Sigmoid colon (tissue), 6 donors: ENCODE measurements at regions not wholly inside any gene's neighbourhood (a gene's known extent, or its start where the extent isn't known, plus 50 kb on each side); places are given as distances from the start of the nearest gene placed in this dataset.

ENCODE experiments used
- DNase-seq: peaks from one replicate; pipeline ENCODE4 v3.0.0-alpha.2; 2019
- H3K27ac ChIP-seq, 4 donors: fragments of 200-600 bp; sonication (generic); one replicate each; pipeline ENCODE4 v1.5.1; 2016 to 2019; ENCODE audit warnings: mild to moderate bottlenecking in 1 of 4
- H3K27me3 ChIP-seq, 3 donors: fragments of 200-600 bp; sonication (generic); one replicate each; pipeline ENCODE4 v1.5.1; 2019; ENCODE audit warnings: mild to moderate bottlenecking in 1 of 3
- H3K36me3 ChIP-seq, 4 donors: fragments of 200-600 bp; sonication (generic); one replicate each; pipeline ENCODE4 v1.5.1; 2016 to 2019
- H3K4me1 ChIP-seq, 4 donors: fragments of 200-600 bp; sonication (generic); one replicate each; pipeline ENCODE4 v1.5.1; 2017 to 2019
- H3K4me3 ChIP-seq, 4 donors: fragments of 200-600 bp; sonication (generic); one replicate each; pipeline ENCODE4 v1.5.1; 2017 to 2019; ENCODE audit warnings: mild to moderate bottlenecking in 2 of 4, moderate library complexity in 1 of 4
- H3K9me3 ChIP-seq, 4 donors: fragments of 200-600 bp in 3 of 4; sonication (generic) in 3 of 4; one replicate each; pipeline versions ENCODE4 v1.5.1 to v1.6.1; 2013 to 2019
- EP300 ChIP-seq, 4 donors: sonication (generic); formaldehyde crosslinking; IDR thresholded peaks; one replicate each; pipeline ENCODE4 v1.6.1; 2017; ENCODE audit warnings: antibody characterized with exemption in 4 of 4
- POLR2A ChIP-seq, 2 donors: fragments of 450-650 bp; IDR thresholded peaks; one replicate each; pipeline ENCODE4 v1.6.1; 2016; ENCODE audit warnings: antibody characterized with exemption in 2 of 2, mild to moderate bottlenecking in 2 of 2, moderate library complexity in 2 of 2
- POLR2AphosphoS5 ChIP-seq, 4 donors: sonication (generic); formaldehyde crosslinking; IDR thresholded peaks; one replicate each; pipeline ENCODE4 v1.6.1; 2017; ENCODE audit warnings: antibody characterized with exemption in 4 of 4
- WGBS, 2 donors: extraction: QIAGEN DNeasy Blood & Tissue Kit; methylation state at CpG; one replicate each; pipeline ENCODE4 v1.1.7; 2013; 5-methylcytosine and 5-hydroxymethylcytosine counted together
- intact Hi-C: fragments of 100-400 bp; cut with DNase I; formaldehyde crosslinking; loops from one replicate; pipeline ENCODE4 v1.15.1; 2023
- TF ChIP-seq, protein P1 (sequence below), 4 experiments: fragments of 450-650 bp in 3 of 4; fragments of 200-600 bp in 1 of 4; IDR thresholded peaks; one replicate each; pipeline ENCODE4 v1.5.1; 2016 to 2019; ENCODE audit warnings: antibody characterized with exemption in 4 of 4, mild to moderate bottlenecking in 3 of 4, moderate library complexity in 2 of 4
- donor health status: healthy with polysubstance abuse.
- donor health status: healthy.

- no peak overlapping the region for H3K4me3 ChIP-seq
- DNase-seq, result no peak
- no peaks in the 10 kb centered on the region for H3K27me3 ChIP-seq
- H3K27ac ChIP-seq, result no peak overlapping the region
- no peaks in the 10 kb centered on the region for H3K36me3 ChIP-seq
- intact Hi-C loops, result no loop called here
- WGBS, 2 donors, result 83 to 95% methylated on average over 7 of the region's 7 CpGs
- TF ChIP-seq EP300 (IDR thresholded peaks at IDR 0.05), result no peak
- TF ChIP-seq, protein P1, sequence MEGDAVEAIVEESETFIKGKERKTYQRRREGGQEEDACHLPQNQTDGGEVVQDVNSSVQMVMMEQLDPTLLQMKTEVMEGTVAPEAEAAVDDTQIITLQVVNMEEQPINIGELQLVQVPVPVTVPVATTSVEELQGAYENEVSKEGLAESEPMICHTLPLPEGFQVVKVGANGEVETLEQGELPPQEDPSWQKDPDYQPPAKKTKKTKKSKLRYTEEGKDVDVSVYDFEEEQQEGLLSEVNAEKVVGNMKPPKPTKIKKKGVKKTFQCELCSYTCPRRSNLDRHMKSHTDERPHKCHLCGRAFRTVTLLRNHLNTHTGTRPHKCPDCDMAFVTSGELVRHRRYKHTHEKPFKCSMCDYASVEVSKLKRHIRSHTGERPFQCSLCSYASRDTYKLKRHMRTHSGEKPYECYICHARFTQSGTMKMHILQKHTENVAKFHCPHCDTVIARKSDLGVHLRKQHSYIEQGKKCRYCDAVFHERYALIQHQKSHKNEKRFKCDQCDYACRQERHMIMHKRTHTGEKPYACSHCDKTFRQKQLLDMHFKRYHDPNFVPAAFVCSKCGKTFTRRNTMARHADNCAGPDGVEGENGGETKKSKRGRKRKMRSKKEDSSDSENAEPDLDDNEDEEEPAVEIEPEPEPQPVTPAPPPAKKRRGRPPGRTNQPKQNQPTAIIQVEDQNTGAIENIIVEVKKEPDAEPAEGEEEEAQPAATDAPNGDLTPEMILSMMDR (IDR thresholded peaks at IDR 0.05), result no peak
- TF ChIP-seq POLR2A (IDR thresholded peaks at IDR 0.05), result no peak
- TF ChIP-seq POLR2AphosphoS5 (IDR thresholded peaks at IDR 0.05), result no peak
- no peaks in the 10 kb centered on the region for H3K4me1 ChIP-seq
- no peaks in the 10 kb centered on the region for H3K9me3 ChIP-seq
Measured at GRCh38 chr9:11374926-11375325, 762.1 kb upstream of the PTPRD start.

- H3K27me3 ChIP-seq, result no peaks in the 10 kb centered on the region
- no peaks in the 10 kb centered on the region for H3K4me1 ChIP-seq
- H3K36me3 ChIP-seq, result no peaks in the 10 kb centered on the region
- no peak overlapping the region for H3K27ac ChIP-seq
- no peak overlapping the region for H3K4me3 ChIP-seq
- peaks cover 0 to 9% (median 3%) of the 10 kb centered on the region in 4 donors for H3K9me3 ChIP-seq
- no peak for DNase-seq
- no peak for TF ChIP-seq POLR2A (IDR thresholded peaks at IDR 0.05)
- no peak for TF ChIP-seq EP300 (IDR thresholded peaks at IDR 0.05)
- TF ChIP-seq, protein P1 (IDR thresholded peaks at IDR 0.05), result no peak
- TF ChIP-seq POLR2AphosphoS5 (IDR thresholded peaks at IDR 0.05), result no peak
- intact Hi-C loops, result no loop called here
Measured at GRCh38 chr9:11402621-11403020, 789.8 kb upstream of the PTPRD start.

DNA sequence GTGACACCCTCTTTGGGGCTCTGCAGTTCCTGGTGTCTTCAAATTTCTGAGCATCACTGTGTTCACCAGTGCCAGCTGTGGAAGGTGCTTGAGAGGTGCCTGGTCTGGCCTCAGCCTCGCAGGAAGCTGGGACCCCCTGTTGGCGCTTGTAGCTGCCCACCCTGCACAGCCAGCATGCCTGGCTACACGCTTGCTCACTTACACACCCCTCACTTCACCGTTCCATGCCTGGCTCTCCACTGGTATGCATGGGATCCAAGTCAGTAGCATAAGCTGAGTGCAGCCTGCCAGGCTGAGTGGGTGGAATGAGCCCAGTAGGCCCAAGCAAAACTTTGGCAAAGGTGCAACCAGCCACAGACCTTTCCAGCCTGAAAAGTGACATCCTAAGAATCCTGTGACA lies 801.4 kb upstream of the PTPRD start:
- H3K4me3 ChIP-seq, result no peak overlapping the region
- no peaks in the 10 kb centered on the region for H3K36me3 ChIP-seq
- TF ChIP-seq POLR2AphosphoS5 (IDR thresholded peaks at IDR 0.05) (no peak), POLR2A (IDR thresholded peaks at IDR 0.05) (no peak), EP300 (IDR thresholded peaks at IDR 0.05) (no peak)
- TF ChIP-seq, protein P1 (IDR thresholded peaks at IDR 0.05), result no peak
- H3K27ac ChIP-seq, result no peak overlapping the region
- no peak for DNase-seq
- no peaks in the 10 kb centered on the region for H3K27me3 ChIP-seq
- 71 to 80% methylated on average over 4 of the region's 4 CpGs for WGBS, 2 donors
- H3K9me3 ChIP-seq, result peaks cover 0 to 2% (median 0%) of the 10 kb centered on the region in 4 donors
- intact Hi-C loops, result no loop called here
- H3K4me1 ChIP-seq, result no peaks in the 10 kb centered on the region

DNA sequence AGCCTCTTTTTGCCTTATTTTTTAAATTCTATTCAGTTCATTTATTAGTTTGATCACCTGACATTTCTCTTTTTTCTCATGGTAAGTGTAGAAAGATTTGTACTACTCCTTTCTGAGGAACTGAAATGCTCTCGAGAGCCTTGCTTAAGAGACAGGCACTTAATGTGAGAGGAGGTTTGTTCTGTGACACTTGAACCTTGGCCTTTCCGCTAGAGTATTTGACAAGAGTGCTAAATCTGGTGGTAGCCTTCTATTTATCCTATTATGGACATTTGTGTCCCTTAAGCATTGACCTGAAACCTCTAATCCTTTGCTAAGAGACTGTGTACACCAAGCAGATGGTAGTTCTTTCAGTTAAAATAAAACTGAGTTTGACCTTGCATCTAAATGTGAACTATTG lies 805.0 kb upstream of the PTPRD start:
- no peak for DNase-seq
- TF ChIP-seq, protein P1 (IDR thresholded peaks at IDR 0.05), result no peak
- TF ChIP-seq POLR2A (IDR thresholded peaks at IDR 0.05) (no peak), POLR2AphosphoS5 (IDR thresholded peaks at IDR 0.05) (no peak), EP300 (IDR thresholded peaks at IDR 0.05) (no peak)
- H3K27ac ChIP-seq, result no peak overlapping the region
- H3K27me3 ChIP-seq, result no peaks in the 10 kb centered on the region
- no peaks in the 10 kb centered on the region for H3K36me3 ChIP-seq
- no peaks in the 10 kb centered on the region for H3K4me1 ChIP-seq
- H3K9me3 ChIP-seq, result peaks cover 0 to 2% (median 0%) of the 10 kb centered on the region in 4 donors
- 42 to 57% methylated on average over 2 of the region's 2 CpGs for WGBS, 2 donors
- no peak overlapping the region for H3K4me3 ChIP-seq
- intact Hi-C loops, result no loop called here

GRCh38 chr9:11431490-11431889 lies 818.7 kb upstream of the PTPRD start:
- WGBS, 2 donors, result 91 to 94% methylated on average over 3 of the region's 3 CpGs
- DNase-seq, result no peak

More at GRCh38 chr9:11431490-11431889, 818.7 kb upstream of the PTPRD start:
- no peak overlapping the region for H3K4me3 ChIP-seq
- no peak overlapping the region for H3K27ac ChIP-seq
- intact Hi-C loops, result no loop called here
- H3K27me3 ChIP-seq, result no peaks in the 10 kb centered on the region
- no peaks in the 10 kb centered on the region for H3K36me3 ChIP-seq
- no peaks in the 10 kb centered on the region for H3K9me3 ChIP-seq
- H3K4me1 ChIP-seq, result no peaks in the 10 kb centered on the region
- TF ChIP-seq, protein P1 (IDR thresholded peaks at IDR 0.05), result no peak
- no peak for TF ChIP-seq EP300 (IDR thresholded peaks at IDR 0.05)
- TF ChIP-seq POLR2AphosphoS5 (IDR thresholded peaks at IDR 0.05), result no peak
- no peak for TF ChIP-seq POLR2A (IDR thresholded peaks at IDR 0.05)
